HG02884 (cell line): ENCODE measurements at regions not wholly inside any gene's neighbourhood (a gene's known extent, or its start where the extent isn't known, plus 50 kb on each side); places are given as distances from the start of the nearest gene placed in this dataset.
"Not testable (repeated sequence)": the region's sequence is repeated elsewhere in the genome, so short reads cannot be mapped to it uniquely, and the experiment has no call there.

ENCODE experiments used
- ATAC-seq: cut with Tn5 transposase; IDR thresholded peaks from one replicate; pipeline ENCODE4 v1.9.1; 2021; ENCODE audit warnings: mild to moderate bottlenecking, moderate library complexity; ENCODE audit not compliant: unreplicated experiment

DNA sequence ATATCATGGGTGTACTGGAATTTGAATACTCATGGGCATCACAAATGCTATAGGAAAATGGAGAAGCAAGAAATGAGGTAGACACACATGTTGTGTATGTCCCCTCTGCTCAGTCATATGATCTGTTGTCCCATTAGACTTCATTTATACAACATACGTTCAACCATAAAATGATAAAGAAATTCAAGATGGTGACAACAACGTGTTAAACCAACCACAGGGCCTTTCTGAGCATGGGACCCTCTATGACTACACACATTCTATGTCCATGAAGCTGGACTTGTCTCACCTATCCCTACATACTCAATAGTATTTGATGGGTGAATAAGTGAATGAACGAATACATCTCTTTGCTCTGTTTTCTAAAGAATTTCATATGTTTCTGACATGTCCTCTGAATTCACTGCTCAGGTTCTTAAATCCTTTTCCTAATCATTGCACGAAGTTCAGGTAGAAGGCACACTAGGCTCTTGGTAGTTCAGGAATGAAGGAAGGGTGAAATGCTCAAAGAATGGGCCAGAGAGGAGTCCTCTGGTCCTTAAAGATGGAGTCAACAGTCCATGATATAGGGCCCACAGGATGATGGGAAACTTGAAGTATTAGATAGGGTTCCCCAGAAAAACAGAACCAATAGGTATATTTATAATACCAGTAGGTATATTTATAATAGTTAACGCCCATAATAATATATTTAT is 105.7 kb upstream of the PPM1H start:
- no peak for ATAC-seq

DNA sequence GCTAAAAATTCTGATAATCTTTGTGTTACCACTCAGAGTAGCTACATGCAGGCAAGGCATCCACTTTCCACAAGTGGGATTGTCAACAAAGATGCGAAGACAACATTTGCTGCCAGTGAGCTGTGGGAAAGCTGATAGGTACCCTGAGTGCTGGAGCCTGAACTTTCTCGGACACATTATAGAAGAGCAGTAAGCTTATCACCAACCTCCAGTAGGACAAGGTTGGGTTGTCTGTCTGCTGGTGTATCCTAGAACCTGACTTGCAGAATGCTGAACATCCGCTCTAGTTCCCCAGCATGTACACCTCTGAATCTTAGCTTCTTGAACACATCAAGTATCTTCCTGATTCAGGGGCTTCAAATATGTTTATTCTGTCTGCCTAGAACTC is 103.8 kb upstream of the PPM1H start:
- no peak for ATAC-seq

DNA sequence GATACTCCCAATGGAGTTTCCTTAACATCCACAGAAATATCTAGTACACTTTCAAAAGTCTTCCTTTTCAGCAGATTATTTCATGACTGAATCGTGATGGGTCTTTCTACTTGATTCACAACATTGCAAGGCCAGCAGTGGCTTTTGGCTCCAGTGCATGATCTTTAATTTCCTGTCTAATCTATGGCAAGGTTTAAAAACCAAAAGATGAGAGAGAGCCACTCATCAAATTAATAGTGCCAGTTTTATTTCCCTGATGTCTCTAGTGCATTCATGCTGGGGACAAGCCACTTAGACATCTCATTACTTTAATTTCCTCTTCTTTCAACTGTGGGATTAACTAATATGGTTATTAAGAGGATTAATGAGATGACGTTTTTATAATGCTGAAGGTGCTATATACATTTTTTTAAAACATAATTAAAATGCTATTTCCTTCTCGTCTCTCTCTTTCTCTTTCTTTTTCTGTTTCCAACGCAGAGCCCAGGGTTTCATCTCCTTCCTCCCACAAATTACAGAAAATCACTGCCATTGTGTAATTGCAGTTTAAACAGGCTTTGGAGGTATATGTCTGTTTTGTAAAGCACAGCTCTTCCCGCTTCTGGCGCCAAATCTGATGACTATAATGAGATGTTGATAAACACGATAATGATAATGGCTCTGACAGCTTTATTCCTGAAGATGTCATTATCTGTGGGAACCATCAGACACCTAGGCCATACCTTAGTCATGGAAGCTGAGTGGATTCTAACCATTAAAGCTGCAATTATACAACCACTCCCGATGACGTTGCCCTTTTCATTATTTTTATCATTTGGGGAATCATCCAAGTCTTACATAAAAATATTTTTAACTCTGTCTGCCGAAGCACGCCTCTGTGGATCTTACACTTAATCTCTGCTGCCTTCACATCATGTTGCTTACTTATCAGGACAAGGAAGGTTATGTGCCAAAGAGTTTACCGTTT is 103.1 kb upstream of the PPM1H start:
- no peak for ATAC-seq

DNA sequence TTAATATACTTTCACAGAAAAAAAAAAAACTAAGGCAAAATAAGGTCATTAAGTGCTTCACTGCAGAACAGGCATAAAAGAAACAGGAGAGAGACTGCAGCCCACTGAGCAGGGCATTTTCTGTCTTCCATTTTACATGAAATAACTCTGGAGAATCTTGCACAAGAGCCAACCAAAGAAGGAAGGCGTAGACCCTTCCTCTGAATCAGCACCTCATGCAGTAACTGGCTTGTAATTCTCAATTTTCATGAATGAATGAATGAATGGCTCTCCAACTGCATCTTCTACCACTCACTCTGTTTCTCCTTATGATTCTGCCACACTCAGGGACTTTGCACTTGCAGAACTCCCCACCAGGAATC is 102.0 kb upstream of the PPM1H start:
- ATAC-seq: no peak

DNA sequence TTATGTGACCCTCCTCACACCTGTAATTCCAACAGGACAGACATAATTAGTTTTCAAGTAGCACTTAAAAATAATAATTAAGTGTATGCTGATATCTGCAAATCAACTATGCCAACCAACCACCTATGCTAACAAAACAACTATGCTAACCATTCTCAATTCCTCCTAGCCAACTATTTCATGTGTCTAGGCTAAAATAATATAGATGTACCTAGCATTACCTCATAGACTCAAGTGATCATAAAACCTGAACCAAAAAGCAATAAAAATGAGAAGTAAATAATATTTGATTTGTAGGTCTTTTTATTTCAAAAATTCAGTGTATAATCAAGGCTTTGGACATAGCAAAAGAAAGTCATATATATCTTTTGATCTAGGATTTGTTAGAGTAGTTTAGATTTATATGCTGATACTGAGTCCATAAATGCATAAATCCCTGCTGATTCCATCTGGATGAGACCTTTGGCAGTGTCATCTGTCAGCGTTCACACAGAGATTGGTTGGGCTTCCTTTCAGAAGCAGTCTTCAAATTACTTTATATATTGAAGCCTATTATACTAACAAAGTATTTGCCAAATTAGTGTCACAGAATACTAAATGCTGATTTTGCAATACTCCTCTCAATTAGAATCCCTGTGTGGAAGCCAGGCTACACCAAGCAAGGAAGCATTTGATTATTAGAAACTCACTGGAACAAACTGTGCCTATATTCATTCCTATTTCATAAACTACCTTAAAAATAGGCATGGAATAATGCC is 101.4 kb upstream of the PPM1H start:
- ATAC-seq: no peak

DNA sequence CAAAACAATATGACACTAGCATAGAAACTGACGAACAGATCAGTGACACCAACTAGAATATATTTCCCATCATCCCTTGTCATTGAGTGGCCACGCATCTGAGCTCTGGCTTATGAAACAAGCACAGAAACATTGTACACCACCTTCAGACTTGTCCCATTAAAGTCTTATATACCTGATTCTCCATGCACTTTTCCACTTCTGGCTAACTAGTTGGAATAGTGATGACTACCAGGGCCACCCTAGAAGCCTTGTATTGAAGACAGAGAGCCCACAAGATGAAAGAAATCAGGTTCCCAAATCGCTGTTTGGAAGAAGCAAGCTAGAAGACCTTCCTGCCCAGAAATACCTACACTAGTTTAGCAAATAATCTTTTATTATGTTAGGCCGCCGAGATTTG is 99.7 kb upstream of the PPM1H start:
- ATAC-seq: no peak

DNA sequence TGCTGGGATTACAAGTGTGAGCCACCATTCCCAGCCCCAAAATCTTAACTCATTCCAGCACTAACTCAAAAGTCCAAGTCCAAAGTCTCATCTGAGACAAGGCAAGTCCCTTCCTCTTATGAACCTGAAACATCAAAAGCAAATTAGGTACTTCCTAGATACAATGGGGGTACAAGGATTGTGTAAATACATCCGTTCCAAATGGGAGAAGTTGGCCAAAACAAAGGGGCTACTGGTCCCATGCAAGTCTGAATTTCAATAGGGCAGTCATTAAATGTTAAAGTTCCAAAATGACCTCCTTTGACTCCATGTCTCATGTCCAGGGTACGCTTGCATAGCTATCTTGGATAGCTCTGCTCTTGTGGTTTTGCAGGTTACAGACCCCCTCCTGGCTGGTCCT is 94.7 kb upstream of the PPM1H start:
- no peak for ATAC-seq

DNA sequence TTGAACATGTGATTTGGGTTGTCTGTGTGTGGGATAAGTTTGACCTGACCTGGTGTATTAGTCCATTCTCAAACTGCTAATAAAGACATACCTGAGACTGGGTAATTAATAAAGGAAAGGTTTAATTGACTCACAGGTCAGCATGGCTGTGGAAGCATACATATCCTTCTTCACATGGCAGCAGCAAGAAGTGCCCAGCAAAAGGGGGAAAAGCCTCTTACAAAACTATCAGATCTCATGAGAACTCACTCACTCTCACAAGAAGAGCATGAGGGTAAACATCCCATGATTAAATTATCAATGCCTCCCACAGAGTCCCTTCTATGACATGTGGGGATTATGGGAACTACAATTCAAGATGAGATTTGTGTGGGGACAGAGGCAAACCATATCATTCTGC is 94.0 kb upstream of the PPM1H start:
- no peak for ATAC-seq

DNA sequence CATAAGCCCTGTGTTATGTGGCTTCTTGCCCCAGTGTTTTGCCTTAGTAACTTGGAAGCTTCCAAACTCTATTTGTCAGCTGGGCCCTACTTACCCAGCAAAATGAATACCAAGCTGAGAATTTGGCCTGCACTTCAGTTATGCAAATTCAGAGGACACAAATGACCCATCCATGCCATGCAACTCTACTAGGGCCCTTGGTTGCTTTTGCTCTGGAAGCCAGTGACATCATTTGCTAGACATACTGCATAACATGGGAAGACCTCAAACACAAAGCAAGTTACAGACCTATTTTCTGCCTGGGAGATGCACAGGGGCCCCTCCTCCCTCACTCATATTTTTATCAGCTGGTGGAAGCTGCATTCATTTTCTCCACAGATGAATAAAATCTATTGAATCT is 90.2 kb upstream of the PPM1H start:
- ATAC-seq: no peak

DNA sequence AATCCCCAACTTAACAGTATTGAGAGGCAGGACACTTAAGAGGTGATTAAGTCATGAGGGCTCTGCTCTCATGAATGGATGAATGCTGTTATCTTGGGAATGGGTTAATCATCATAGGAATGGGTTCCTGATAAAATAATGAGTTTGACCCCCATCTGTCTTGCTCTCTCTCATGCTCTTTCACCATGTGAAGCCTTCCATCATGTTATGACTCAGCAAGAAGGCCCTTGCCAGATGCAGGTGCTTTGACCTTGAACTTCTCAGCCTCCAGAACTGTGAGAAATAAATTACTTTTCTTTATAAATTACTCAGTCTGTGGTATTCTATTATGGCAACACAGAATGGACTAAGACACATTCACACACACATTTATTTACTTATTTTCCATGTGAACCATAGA is 89.0 kb upstream of the PPM1H start:
- no peak for ATAC-seq

DNA sequence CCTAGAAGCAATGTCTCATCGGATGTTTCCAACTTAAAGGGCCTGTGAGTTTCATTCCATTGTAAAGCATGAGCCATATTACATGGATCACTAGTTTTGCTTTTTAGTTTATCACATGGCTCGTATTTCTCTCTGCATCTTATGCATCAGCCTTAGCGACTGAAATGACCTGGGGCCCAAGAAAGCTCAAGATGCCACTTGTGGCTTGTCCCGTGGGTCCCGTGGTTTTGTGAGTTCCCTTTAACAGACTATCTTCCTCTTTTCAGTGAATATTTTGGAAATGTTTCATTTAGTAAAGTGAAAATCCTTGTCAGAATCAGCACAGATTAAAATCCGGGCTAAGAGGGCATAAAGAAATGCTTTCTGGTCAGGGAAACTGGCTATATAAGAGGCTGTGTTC is 86.2 kb upstream of the PPM1H start:
- ATAC-seq: no peak

DNA sequence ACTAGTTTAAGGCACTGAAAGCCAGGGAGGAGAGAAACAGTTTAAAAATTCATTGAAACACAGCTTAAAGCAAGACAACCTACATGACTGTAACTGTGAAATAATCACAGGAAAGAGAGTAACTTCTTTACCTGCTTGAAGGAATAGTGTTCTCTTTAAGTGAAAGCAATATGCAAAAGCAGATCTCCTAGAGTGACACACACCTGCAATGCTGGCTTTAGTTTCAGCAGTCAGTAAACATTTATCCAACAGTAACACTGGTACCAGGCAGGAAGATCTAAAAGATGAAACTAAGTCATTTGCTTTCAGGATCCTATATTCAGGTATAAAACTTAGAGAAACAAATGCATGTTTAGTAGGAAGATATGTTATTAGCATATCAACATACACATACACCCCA is 85.3 kb upstream of the PPM1H start:
- ATAC-seq: no peak

DNA sequence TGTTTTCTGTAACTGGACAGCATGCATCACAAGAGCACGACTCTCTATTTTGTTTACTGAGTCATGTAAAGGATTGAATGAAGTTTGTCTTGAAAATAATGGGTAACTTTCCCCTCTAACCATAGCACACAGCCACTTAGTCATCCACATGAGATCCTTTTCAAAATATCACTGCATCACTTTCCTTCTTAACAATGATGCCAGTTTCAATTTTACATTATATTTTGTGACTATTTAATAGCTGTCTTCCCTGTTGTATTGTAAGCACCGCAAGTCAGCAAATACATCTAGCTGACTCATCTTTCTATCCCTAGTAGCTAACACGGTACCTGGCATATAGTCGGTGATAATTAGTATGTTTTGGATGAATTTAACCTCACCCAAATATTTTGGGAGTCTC is 83.3 kb upstream of the PPM1H start:
- ATAC-seq: no peak

DNA sequence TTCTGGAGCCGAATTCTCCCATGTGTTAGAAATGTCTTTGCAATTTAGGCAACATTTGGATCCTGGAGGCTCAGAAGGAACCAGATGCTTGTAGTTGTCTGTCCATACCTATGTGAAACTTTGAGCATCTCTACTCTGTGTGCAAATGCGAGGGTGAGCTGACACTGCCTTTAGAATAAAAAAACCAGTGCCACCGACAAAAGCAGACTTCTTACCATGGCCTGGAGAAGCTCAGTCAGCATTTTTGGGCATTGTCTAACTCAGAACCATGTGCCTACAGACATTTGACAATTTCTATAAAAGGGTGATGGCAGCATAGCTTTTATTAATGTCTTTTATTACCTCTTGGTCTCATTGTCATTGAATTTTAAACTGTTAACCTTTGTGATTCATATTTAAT is 78.4 kb upstream of the PPM1H start:
- no peak for ATAC-seq

DNA sequence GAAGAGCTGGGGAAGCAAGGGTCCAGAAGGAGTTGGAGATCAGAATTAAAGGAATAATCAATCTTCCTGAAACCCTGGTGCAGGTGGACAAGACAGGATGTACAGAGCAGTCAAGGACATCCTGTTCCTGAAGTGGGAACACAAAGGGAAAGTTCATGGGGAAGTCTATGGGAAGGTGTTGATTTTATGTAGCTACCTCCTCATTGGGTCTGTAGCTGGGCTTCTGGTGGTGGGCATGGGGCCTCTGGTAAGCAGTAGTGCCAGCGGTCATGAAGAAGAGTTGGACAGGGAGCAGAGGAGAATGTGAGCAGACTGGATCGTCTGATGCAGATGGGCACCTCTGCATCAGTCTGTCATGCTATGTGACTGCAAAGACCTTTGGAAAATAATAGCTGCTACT is 75.7 kb upstream of the PPM1H start:
- no peak for ATAC-seq

DNA sequence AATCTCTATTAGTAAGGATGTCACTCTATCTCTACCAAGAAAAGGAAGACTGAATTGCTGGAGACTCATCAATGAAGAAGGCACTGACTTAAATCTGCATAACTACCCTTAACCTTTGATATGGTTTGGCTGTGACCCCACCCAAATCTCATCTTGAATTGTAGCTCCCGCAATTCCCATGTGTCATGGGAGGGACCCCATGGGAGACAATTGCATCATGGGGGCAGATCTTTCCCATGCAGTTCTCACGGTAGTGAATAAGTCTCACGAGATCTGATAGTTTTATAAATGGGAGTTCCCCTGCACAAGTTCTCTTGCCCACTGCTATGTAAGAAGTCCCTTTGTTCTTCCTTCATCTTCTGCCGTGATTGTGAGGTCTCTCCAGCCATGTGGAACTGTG is 73.4 kb upstream of the PPM1H start:
- ATAC-seq: no peak

DNA sequence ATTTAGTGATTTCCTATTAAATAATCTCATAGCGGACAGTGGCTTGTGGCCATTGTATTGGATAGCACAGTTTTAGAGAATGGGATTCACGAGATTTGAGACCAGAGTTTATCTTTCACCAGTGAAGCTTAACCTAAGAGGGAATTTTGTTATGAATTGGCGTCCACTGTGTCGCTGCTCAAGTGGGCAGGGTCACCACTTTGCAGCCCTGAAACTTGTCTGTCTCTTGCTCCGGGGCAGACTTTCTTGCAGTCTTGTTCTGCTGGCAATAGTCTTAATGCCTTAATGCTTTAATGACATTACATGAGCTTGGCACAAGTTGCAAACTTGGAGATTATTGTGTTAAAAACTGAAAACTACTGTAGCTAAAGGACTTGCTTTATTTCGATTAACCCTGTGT is 72.8 kb upstream of the PPM1H start:
- no peak for ATAC-seq

DNA sequence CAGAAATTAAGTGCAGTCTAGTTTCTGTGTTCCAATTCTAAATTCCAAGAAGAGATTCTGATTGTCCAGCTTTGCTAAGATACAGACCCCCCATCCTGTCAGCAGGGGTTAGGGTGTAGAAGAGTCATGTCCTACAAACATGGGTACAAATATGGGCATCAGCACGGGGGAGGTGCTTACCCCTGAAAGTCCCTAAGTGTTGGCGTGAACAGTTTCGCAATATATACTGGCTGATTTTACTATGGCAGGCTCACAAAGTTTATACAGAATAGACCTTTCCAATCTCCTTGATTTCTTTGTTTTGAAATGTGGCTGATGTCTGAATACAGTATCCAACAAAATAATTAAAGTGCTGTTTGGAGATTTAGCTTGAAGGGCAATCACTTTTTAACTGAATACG is 71.6 kb upstream of the PPM1H start:
- no peak for ATAC-seq

DNA sequence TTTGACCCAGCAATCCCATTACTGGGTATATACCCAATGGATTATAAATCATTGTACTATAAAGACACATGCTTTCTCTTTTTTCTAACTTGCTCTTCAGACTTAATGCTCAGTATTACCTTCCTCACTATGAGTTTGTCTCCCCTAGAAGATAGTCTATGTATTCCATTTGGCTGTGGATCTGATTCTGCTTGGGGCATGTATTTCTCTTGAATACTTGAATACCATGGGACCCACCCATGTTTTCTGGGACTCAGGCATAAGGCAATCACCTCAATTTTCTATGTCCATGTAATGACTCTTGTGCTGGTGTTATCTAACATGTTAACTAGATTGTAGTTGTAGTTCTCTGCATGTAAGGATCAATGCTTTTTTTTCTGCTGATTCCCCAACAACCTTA is 70.4 kb upstream of the PPM1H start:
- ATAC-seq: no peak

DNA sequence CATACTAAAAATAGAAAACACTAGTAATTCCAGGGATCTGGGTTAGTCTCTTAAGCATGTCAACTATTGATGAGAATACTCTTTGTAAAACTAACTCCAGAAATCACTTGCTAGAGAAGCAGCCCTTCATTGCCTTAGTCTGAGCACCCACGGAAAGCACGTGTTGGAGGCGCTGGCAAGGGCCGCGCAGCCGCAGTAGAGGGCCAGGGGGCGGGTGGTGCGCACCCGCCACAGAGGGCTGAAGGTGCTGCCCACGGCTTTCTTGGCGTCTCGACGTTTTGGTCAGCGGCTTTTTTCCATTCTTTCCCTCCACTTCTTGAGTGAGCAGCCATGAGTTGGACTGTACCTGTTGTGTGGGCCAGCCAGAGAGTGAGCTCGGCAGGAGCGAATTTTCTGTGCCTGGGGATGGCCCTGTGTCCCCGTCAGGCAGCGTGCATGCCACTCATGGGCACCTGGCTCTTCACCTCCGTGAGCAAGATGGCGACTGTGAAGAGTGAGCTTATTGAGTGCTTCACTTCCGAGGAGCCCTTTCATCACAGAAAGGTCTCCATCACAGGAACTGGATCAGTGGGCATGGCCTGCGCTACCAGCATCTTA is 68.4 kb upstream of the PPM1H start:
- no peak for ATAC-seq

DNA sequence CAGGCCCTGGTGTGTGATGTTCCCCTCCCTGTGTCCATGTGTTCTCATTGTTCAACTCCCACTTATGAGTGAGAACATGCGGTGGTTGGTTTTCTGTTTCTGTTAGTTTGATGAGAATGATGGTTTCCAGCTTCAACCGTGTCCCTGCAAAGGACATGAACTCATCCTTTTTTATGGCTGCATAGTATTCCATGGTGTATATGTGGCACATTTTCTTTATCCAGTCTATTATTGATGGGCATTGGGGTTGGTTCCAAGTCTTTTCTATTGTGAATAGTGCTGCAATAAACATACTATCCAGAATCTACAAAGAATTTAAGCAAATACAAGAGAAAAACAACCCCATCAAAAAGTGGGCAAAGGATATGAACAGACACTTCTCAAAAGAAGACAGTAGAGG is 67.1 kb upstream of the PPM1H start:
- not testable (repeated sequence) for ATAC-seq
